Activated CD4-positive, alpha-beta T cell treated with anti-CD3 and anti-CD28 coated beads, Interleukin-2, amount 10 ng/mL, durations not matched to agents 24 days and 14 days (primary cell): ENCODE measurements at regions not wholly inside any gene's neighbourhood (a gene's known extent, or its start where the extent isn't known, plus 50 kb on each side); places are given as distances from the start of the nearest gene placed in this dataset.
"Not testable (repeated sequence)": the region's sequence is repeated elsewhere in the genome, so short reads cannot be mapped to it uniquely, and the experiment has no call there.

Source experiments
- DNase-seq: peaks from one replicate; pipeline ENCODE4 v3.0.0; 2022
- H3K27ac Mint-ChIP-seq: one replicate; pipeline ENCODE4 v1.8.0; 2022; ENCODE audit warnings: mild to moderate bottlenecking, mixed read lengths
- H3K27me3 Mint-ChIP-seq: one replicate; pipeline ENCODE4 v1.8.0; 2022; ENCODE audit warnings: mixed read lengths
- H3K36me3 Mint-ChIP-seq: one replicate; pipeline ENCODE4 v1.8.0; 2022; ENCODE audit warnings: low read depth, mild to moderate bottlenecking, mixed read lengths
- H3K4me1 Mint-ChIP-seq: one replicate; pipeline ENCODE4 v1.8.0; 2021; ENCODE audit warnings: mixed read lengths
- H3K4me3 Mint-ChIP-seq: one replicate; pipeline ENCODE4 v1.8.0; 2022; ENCODE audit warnings: mild to moderate bottlenecking, moderate library complexity, mixed read lengths
- H3K9me3 Mint-ChIP-seq: one replicate; pipeline ENCODE4 v1.8.0; 2021; ENCODE audit warnings: mixed read lengths
- intact Hi-C: fragments of 100-400 bp; cut with micrococcal nuclease; formaldehyde crosslinking; loops from one replicate; pipeline ENCODE4 v1.15.1; 2023

GRCh38 chr20:30384841-30385240 is 872.6 kb upstream of the DEFB115 start:
- H3K27ac Mint-ChIP-seq, intact Hi-C loops, H3K27me3 Mint-ChIP-seq, H3K9me3 Mint-ChIP-seq, DNase-seq, H3K4me3 Mint-ChIP-seq: not testable (repeated sequence)
- Mint-ChIP-seq H3K4me1 (peaks cover 27% of the 10 kb centered on the region), H3K36me3 (peaks cover 43% of the 10 kb centered on the region)

GRCh38 chr20:30386099-30386498 is 871.4 kb upstream of the DEFB115 start:
- H3K27ac Mint-ChIP-seq, intact Hi-C loops, H3K9me3 Mint-ChIP-seq, H3K27me3 Mint-ChIP-seq: not testable (repeated sequence)
- peak; percentile 64 for DNase-seq
- peak overlapping the region; percentile 9 for H3K4me3 Mint-ChIP-seq
- H3K4me1 Mint-ChIP-seq = peaks cover 24% of the 10 kb centered on the region
- peaks cover 44% of the 10 kb centered on the region for H3K36me3 Mint-ChIP-seq

DNA sequence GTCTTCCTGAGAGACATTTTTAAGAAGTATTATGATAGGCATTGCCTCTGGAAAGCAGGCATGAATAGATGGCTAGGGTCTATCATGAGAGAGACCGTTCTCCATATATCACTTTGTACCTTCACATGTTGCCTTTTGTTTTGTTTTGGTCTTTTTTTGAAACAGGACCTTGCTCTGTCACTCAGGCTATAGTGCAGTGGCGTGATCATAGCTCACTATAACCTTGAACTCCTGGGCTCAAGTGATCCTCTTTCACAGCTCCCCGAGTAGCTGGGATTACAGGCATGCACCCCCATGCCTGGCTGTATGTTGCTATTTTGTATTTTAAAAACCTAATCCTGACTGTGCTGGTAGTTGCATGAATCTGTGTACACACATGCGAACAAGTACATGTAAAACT is 869.6 kb upstream of the DEFB115 start:
- H3K36me3 Mint-ChIP-seq = peaks cover 42% of the 10 kb centered on the region
- H3K9me3 Mint-ChIP-seq = not testable (repeated sequence)

GRCh38 chr20:30393523-30393922 is 863.9 kb upstream of the DEFB115 start:
- H3K27me3 Mint-ChIP-seq, H3K4me1 Mint-ChIP-seq, H3K4me3 Mint-ChIP-seq, DNase-seq, H3K27ac Mint-ChIP-seq, intact Hi-C loops, H3K9me3 Mint-ChIP-seq: not testable (repeated sequence)
- H3K36me3 Mint-ChIP-seq = peaks cover 40% of the 10 kb centered on the region

More for the DNA sequence above, 869.6 kb upstream of the DEFB115 start:
- intact Hi-C loops, H3K27me3 Mint-ChIP-seq, H3K27ac Mint-ChIP-seq, H3K4me3 Mint-ChIP-seq, DNase-seq: not testable (repeated sequence)
- H3K4me1 Mint-ChIP-seq = peaks cover 15% of the 10 kb centered on the region

DNA sequence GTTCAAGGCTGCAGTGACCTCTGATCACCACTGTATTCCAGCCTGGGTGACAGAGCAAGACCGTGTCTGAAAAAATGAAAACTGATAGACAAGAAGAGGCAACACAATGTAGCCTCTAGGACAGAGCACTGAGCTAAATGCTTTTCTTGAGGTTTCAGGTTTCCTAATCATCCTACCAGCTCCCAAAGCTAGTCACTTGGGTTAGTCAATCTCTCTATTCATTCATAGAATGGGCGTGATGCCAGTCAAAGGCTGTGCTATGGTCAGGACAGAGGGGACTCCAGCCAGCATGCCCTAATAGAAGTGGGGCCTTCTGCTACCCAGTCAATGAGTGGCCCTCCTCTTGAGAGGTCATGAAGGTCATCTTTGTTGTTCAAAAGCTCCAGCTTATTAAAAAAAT is 860.4 kb upstream of the DEFB115 start:
- peaks cover 54% of the 10 kb centered on the region for H3K36me3 Mint-ChIP-seq
- H3K4me1 Mint-ChIP-seq, H3K27ac Mint-ChIP-seq, H3K9me3 Mint-ChIP-seq, H3K4me3 Mint-ChIP-seq, DNase-seq, H3K27me3 Mint-ChIP-seq, intact Hi-C loops: not testable (repeated sequence)

GRCh38 chr20:30405061-30405460 is 852.4 kb upstream of the DEFB115 start:
- Mint-ChIP-seq H3K36me3 (peaks cover 39% of the 10 kb centered on the region), H3K9me3 (peaks cover 21% of the 10 kb centered on the region)
- H3K4me3 Mint-ChIP-seq, DNase-seq, H3K27ac Mint-ChIP-seq, H3K27me3 Mint-ChIP-seq, intact Hi-C loops, H3K4me1 Mint-ChIP-seq: not testable (repeated sequence)

GRCh38 chr20:30405585-30405984 is 851.9 kb upstream of the DEFB115 start:
- H3K4me3 Mint-ChIP-seq, DNase-seq, intact Hi-C loops, H3K27ac Mint-ChIP-seq, H3K4me1 Mint-ChIP-seq, H3K27me3 Mint-ChIP-seq: not testable (repeated sequence)
- H3K36me3 Mint-ChIP-seq = peaks cover 36% of the 10 kb centered on the region
- peaks cover 20% of the 10 kb centered on the region for H3K9me3 Mint-ChIP-seq

DNA sequence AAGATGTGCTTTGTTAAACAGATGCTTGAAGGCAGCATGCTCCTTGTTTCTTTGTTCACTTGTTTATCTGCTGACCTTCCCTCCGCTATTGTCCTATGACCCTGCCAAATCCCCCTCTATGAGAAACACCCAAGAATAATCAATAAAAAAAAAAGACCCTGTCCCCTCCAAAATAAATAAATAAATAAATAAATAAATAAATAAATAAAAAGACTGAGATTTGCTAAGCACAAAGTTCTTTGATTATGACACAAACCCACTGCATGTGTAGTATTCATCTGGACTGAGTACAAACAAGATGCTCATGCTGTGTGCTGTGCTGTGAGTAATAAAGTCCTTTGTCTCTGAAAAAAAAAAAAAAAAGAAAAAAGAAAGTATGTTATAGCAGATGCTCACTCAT is 851.1 kb upstream of the DEFB115 start:
- H3K4me3 Mint-ChIP-seq, intact Hi-C loops, H3K27me3 Mint-ChIP-seq, H3K27ac Mint-ChIP-seq, H3K4me1 Mint-ChIP-seq, DNase-seq: not testable (repeated sequence)
- H3K36me3 Mint-ChIP-seq = peaks cover 29% of the 10 kb centered on the region
- peaks cover 12% of the 10 kb centered on the region for H3K9me3 Mint-ChIP-seq

- peaks cover 17% of the 10 kb centered on the region for H3K9me3 Mint-ChIP-seq
- intact Hi-C loops = no loop called here
- no peak overlapping the region for H3K4me3 Mint-ChIP-seq
- no peaks in the 10 kb centered on the region for H3K4me1 Mint-ChIP-seq
- DNase-seq = no peak
- H3K27me3 Mint-ChIP-seq = no peaks in the 10 kb centered on the region
- H3K36me3 Mint-ChIP-seq = peaks cover 2% of the 10 kb centered on the region
- no peak overlapping the region for H3K27ac Mint-ChIP-seq
These were observed 844.5 kb upstream of the DEFB115 start for GRCh38 chr20:30412972-30413371.

DNA sequence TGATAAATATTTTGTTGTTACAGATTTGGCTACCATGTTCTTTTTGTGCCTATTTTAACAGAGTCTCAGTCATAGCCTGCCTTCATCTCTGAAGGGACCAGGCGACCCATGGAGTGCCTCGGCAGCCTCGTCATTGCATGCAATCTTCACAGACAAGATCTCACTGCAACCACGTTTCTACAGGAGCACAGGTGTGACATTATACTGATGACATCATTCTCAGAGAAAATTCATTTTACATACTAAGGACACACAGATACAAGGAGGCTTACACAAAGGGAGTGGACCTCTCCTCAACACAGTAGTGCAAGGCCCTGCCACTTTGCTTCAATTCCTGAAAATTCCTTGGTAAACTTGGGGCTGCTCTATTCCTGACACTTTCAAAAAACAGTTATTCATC is 840.1 kb upstream of the DEFB115 start:
- H3K27ac Mint-ChIP-seq, H3K4me3 Mint-ChIP-seq, H3K36me3 Mint-ChIP-seq, H3K4me1 Mint-ChIP-seq, H3K27me3 Mint-ChIP-seq, intact Hi-C loops, DNase-seq: not testable (repeated sequence)
- peaks cover 11% of the 10 kb centered on the region for H3K9me3 Mint-ChIP-seq

GRCh38 chr20:30418378-30418777 is 839.1 kb upstream of the DEFB115 start:
- H3K27ac Mint-ChIP-seq, intact Hi-C loops, H3K4me1 Mint-ChIP-seq, H3K36me3 Mint-ChIP-seq, DNase-seq, H3K4me3 Mint-ChIP-seq, H3K27me3 Mint-ChIP-seq, H3K9me3 Mint-ChIP-seq: not testable (repeated sequence)

DNA sequence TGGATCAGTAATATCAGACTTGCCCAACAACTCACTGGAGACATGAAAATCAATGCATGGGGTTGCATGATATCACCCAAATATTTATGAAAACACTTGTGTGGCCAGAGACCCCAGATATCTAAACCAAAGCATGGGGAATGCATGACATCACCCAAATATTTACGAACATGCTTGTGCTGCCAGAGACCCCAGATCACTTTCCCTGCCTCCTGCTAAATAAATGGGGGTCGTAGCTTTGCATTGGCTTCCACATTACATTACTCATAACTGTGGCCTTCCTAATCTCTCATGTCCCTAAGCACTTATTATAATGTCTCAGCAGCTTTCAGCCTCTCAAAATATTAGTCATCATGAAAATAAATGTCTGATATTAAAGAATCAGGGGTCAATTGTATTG is 838.0 kb upstream of the DEFB115 start:
- Mint-ChIP-seq H3K4me1 (no peaks in the 10 kb centered on the region), H3K27ac (no peak overlapping the region), H3K4me3 (no peak overlapping the region), H3K36me3 (no peaks in the 10 kb centered on the region), H3K9me3 (peaks cover 6% of the 10 kb centered on the region), H3K27me3 (no peaks in the 10 kb centered on the region)
- DNase-seq = no peak
- intact Hi-C loops = no loop called here

- H3K4me3 Mint-ChIP-seq, H3K27me3 Mint-ChIP-seq, DNase-seq, intact Hi-C loops, H3K4me1 Mint-ChIP-seq, H3K36me3 Mint-ChIP-seq, H3K27ac Mint-ChIP-seq, H3K9me3 Mint-ChIP-seq: not testable (repeated sequence)
These were observed 837.5 kb upstream of the DEFB115 start for GRCh38 chr20:30419871-30420420.
